GM12891 (cell line): ENCODE measurements at regions not wholly inside any gene's neighbourhood (a gene's known extent, or its start where the extent isn't known, plus 50 kb on each side); places are given as distances from the start of the nearest gene placed in this dataset.

Experiments
- POLR2A ChIP-seq: IDR thresholded peaks from 2 replicates; pipeline ENCODE4 v1.6.1; 2011; ENCODE audit warnings: low read depth, low read length, control low read depth
- POLR2AphosphoS5 ChIP-seq: IDR thresholded peaks from 2 replicates; pipeline ENCODE4 v1.6.1; 2011; ENCODE audit warnings: low read depth, low read length, control low read depth
- SPI1 ChIP-seq: IDR thresholded peaks from 2 replicates; pipeline ENCODE4 v1.6.1; 2011; ENCODE audit warnings: low read depth, low read length, control low read depth
- TAF1 ChIP-seq: IDR thresholded peaks from 2 replicates; pipeline ENCODE4 v1.6.1; 2011; ENCODE audit warnings: low read depth, low read length, control low read depth

- TF ChIP-seq POLR2A (no peak), POLR2AphosphoS5 (no peak), TAF1 (no peak), SPI1 (no peak)
Observed at GRCh38 chr5:6215891-6216290, 162.5 kb downstream of the MED10 start.
